ENCODE measurements at regions not wholly inside any gene's neighbourhood (a gene's known extent, or its start where the extent isn't known, plus 50 kb on each side); places are given as distances from the start of the nearest gene placed in this dataset.

- TF ChIP-seq CHD1 (IDR thresholded peaks at IDR 0.05; ENCODE audit: low read depth, low read length) = no peak
These were observed 74.7 kb upstream of the C11orf87 start (continued) for GRCh38 chr11:109347304-109347703.
